HS-5 (cell line): ENCODE measurements at regions not wholly inside any gene's neighbourhood (a gene's known extent, or its start where the extent isn't known, plus 50 kb on each side); places are given as distances from the start of the nearest gene placed in this dataset.

Source experiments
- DNase-seq: peaks from one replicate; pipeline ENCODE4 v3.0.0-alpha.2; 2012; ENCODE audit warnings: low read depth

- no peak for DNase-seq
Measured at GRCh38 chr15:47470983-47471382, 246.3 kb upstream of the SEMA6D start.

- no peak for DNase-seq
Measured at GRCh38 chr15:47473106-47473725, 244.1 kb upstream of the SEMA6D start.

- no peak for DNase-seq
Measured at GRCh38 chr15:47473832-47474231, 243.5 kb upstream of the SEMA6D start.

DNA sequence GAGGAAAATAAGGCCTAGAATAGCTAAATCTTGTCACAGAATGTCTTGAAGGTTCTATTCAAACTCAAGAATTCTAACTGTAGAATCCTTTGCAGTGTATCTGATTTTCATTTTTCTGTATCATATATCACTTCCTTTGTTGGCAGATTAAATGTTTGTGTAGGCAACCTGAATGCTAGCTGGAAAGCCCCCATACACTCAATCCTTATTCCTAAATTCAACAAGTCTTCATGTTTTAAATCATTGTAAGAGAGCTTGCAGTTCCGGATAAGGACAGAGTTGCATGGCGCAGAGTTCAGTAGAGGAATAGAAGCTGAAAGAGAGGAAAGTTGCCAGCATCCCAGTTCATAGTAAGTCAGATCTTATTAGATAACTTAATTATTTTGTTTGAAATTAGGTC lies 242.0 kb upstream of the SEMA6D start:
- no peak for DNase-seq

DNA sequence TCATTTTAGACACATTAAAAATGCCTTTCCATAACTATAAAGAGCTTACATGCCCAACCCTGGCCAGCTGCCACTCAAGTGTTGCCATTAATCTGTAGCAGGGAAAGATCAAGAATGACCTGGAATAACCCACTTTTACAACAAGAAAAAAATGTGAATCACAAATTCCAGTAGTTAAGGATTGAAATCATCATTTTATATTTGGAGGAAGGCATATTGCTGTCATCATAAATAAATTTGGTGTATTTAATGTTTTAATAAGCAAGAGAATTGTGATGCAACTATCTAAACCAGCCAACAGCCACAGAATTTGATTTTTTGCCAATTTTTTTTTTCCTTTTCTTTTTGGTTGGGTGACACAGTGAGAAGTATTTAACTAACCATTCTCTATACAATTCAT lies 240.0 kb upstream of the SEMA6D start:
- no peak for DNase-seq

GRCh38 chr15:47484059-47484458 lies 233.2 kb upstream of the SEMA6D start:
- DNase-seq, result no peak

- DNase-seq, result no peak
Measured at GRCh38 chr15:47484997-47485396, 232.3 kb upstream of the SEMA6D start.

DNA sequence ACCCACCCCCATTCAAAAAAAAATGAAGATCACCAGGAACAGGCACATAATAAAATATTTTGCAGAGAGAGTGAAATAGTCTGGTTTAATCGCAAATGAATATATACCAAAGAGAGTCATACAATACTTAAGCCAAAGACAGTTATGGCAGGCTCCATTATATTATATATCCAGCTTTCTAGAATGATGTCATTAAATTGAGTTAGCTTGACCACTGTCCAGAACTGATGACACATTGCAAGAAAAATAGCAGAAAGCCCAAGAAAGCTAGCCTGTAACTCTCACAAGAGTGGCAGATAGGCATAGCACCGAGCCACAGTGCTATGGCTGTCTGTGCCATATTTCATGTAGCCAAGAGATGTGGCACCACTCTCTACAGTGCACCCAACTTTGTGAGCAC lies 231.9 kb upstream of the SEMA6D start:
- DNase-seq, result no peak

- DNase-seq, result no peak
Measured at GRCh38 chr15:47486040-47486439, 231.3 kb upstream of the SEMA6D start.

- DNase-seq, result no peak
Measured at GRCh38 chr15:47492195-47492594, 225.1 kb upstream of the SEMA6D start.

DNA sequence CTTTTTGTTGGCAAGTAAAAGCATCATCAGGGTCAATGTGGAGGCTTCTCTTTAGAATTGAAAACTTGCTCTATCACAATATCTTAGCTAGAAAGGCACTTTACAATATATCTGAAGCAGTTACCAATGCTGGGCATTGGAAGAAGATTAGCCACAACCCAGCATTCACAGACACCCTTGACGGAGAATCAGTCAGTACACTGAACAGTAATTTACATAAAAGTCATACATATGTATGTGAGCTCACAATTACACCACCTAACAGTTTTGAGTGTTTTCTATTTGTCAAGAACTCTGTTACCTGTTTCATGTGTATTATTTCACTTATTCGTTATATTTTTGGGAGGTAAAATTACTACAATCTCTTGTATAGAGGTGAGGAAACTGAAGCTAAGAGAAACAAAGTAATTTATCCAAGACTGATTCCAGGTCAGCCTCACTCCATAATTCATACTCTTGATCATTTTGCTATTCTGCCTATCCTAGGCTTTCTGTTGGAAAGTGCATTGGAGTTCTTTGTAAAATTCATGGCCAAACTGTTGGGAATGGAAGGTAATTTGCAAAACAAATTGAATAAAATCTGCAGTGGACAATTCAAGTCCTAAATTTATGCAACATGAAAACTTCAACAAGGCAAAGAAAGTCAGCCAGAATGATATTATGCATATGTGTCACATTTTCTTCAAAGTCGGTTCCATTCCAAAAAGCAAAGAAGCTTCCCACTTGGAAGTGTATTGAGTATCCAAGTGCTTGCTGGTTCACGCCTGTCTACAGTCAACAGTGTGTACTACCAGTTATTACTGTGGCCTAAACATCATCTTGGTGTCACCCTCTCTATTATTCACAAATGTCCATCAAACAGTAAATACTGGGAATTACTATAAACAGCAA lies 223.7 kb upstream of the SEMA6D start:
- no peak for DNase-seq

DNA sequence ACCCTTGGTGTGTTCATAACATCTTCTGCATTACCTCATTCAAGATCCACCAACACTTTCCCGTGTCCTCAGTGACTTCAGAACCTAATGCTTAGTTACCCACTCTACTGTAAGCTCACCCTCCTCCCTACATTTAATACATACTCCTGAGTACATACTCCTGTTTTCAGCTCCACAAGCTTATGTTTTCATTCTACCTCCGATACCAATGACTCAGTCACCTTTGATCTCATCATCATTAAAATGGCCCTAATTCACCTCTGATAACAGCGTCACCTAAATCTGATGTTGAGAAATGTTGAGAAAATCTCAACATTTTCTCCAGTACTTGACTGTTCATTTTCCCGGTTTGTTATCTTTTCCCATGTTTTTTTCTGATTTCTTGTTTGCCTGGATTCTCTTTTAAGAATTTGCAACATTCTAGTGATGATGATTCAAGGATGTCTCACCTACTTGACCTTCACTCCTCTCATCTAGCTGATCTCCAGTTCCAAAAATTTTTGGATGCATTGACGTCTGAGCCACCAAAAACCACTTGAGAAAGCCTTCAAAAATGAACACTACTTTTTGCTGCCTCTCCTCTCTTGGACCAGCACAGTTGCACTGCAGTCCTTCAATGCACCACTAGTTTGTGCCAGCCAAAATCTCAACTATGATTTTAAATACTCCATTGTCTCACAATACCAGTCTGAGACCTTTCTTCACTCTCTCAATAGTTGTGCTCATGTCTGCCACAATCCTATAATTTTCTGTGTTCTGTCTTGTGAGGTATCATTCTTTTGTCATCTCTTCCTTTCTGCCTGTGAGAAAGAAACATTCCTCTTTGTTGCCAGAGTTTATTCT lies 220.7 kb upstream of the SEMA6D start:
- DNase-seq, result no peak

DNA sequence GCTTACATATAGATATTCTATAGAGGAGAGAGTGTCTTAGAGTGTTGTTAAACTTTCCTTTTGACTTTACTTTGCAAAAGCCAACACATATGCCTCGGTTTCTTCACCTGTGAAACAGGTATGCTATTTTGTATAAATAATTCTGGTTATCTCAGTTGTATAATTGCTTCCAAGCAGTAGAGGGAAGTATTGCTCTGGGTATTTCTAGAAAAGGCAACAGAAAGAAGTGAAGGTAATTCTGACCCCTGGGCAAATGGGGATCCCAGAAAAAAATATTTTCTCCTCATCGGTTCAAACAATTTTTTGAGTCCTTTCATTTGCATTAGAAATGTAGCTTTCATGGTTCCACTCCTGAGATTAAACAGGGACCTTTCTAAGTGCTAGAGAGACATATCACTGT lies 216.5 kb upstream of the SEMA6D start:
- no peak for DNase-seq

DNA sequence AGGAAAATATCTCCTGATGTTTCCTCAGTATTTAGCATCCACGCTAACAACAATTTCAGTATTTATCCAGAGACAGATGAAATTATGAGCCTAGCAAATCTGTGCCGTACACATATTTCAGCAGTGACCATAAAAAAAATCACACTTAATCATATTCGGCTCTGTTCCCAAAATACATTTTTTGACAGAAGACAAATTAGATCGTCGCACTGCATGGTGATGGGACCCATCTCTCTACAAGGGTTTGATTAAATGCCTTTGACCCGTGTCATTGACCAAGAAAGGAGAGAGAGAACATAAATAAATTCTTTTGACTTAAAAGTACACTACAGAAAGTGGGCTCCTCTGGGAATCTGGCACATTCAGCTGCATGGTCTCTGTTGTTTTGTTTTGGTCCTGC lies 215.3 kb upstream of the SEMA6D start:
- no peak for DNase-seq

GRCh38 chr15:47503876-47504275 lies 213.4 kb upstream of the SEMA6D start:
- no peak for DNase-seq

DNA sequence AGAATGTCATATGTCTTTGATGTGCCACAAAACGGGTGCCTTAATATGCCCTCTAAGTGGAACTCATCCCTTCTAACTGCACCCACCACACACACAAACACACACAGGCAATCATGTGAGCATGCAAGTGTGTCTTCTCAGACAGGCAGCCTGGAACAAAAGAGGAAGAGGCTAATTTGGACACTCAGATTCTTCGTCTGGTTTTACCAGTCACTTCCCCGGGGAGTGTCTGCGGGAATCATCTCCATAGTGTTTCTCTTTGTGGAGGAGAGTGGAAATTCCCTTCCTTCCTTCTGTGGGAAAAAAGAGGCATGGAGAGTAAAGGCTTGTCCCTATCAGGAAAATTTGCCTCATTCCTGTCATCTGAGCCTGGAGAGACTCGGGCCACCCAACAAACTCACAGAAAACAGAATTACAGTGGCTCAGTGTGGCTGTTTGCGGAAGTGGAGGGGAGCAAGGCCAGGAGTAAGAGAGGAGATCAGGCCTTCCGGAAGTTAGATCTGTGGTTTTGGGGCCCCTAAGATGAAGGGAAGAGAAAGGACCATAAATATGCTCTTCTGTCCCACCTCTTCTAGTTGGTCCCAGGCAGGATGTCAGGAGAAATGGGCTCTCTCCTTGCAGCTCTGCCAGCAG lies 212.6 kb upstream of the SEMA6D start:
- DNase-seq, result no peak

- DNase-seq, result no peak
Measured at GRCh38 chr15:47505712-47506328, 211.5 kb upstream of the SEMA6D start.

- DNase-seq, result no peak
Measured at GRCh38 chr15:47506329-47507100, 210.8 kb upstream of the SEMA6D start.

GRCh38 chr15:47507221-47507985 lies 209.9 kb upstream of the SEMA6D start:
- no peak for DNase-seq

GRCh38 chr15:47511261-47511660 lies 206.0 kb upstream of the SEMA6D start:
- DNase-seq, result no peak
